Right ventricle myocardium superior (tissue), 1 donor: ENCODE measurements at regions not wholly inside any gene's neighbourhood (a gene's known extent, or its start where the extent isn't known, plus 50 kb on each side); places are given as distances from the start of the nearest gene placed in this dataset.

Experiments used
- ATAC-seq: fragments of 200-7000 bp; cut with Tn5 transposase; one replicate; pipeline ENCODE4 v1.9.1; 2020; ENCODE audit warnings: mild to moderate bottlenecking; ENCODE audit not compliant: poor library complexity
- DNase-seq: peaks from one replicate; pipeline ENCODE4 v3.0.0-alpha.2; 2020
- intact Hi-C: fragments of 100-400 bp; cut with DNase I; formaldehyde crosslinking; loops from one replicate; pipeline ENCODE4 v1.11.2; 2022
- donor health status: DM: no; HTN: yes; CAD: no; lungs with severe emphysema.

- intact Hi-C loops: no loop called here
- ATAC-seq (no peak), DNase-seq (no peak)
Measured at GRCh38 chr13:103542648-103543047, 476.4 kb upstream of the SLC10A2 start.

DNA sequence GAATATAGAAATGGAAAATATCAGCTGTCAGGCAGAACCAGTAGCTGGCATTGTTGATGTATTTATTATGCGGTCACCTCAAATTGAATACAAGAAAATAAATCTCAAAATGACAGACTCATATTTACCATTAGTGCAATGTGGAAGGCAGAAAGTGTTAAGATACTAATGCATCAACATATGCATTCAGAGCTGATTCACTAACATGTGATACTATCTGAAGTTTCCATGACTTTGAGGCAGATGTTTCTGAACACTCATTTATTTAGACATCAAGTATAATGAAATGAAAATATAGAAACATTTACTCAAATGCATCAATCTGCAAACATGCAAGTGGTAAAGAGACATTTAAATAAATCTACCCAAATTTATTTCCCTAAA is 474.2 kb upstream of the SLC10A2 start:
- ATAC-seq (no peak), DNase-seq (no peak)
- intact Hi-C loops: no loop called here

GRCh38 chr13:103539721-103540381 is 473.6 kb upstream of the SLC10A2 start:
- DNase-seq (no peak), ATAC-seq (no peak)
- intact Hi-C loops: no loop called here

- ATAC-seq (peak; percentile 71), DNase-seq (peak; percentile 40)
- intact Hi-C loops: no loop called here
Measured at GRCh38 chr13:103539265-103539664, 473.0 kb upstream of the SLC10A2 start.

- ATAC-seq (no peak), DNase-seq (no peak)
- intact Hi-C loops: no loop called here
Measured at GRCh38 chr13:103537616-103538015, 471.4 kb upstream of the SLC10A2 start.

DNA sequence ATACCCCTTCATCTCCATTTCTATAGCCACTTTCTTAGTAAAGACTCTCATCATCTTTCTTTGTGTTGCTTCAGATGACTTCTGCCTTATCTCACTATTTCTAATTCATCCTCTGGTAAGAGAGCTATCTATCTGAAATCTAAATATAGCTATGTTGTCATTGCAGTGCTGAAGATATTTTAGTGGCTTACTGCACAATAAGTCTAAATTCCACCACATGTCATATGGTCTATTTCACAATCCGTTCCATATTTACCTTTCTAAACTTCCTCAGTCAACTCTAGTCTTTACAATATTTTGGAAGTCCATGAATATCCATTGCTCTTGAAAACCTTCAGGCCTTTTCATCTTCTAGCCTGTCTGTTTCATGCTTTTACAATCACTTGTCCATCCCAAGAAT is 465.1 kb upstream of the SLC10A2 start:
- no peak for DNase-seq
- no peak for ATAC-seq
- intact Hi-C loops: no loop called here

- ATAC-seq (no peak), DNase-seq (no peak)
- intact Hi-C loops: no loop called here
Measured at GRCh38 chr13:103528437-103528836, 462.2 kb upstream of the SLC10A2 start.

DNA sequence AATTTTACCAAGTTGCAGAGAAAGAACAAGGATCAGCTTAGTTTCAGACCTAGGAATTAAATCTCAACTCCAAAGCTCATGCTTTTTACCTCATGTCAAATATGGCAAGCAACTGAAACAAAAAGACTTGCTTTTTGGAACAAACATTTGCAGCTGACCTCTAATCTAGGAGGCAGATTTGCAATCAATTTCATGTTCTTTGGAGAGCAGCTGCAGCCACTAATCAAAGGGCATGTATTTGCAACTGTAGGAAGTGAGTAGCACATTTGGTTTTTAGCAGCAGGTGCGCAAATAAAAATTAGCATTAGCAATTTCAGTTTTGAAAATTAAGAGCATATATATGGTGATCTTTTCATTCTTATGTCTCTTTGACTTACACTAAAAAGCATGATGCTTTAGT is 459.3 kb upstream of the SLC10A2 start:
- no peak for DNase-seq
- ATAC-seq: no peak
- intact Hi-C loops: no loop called here

DNA sequence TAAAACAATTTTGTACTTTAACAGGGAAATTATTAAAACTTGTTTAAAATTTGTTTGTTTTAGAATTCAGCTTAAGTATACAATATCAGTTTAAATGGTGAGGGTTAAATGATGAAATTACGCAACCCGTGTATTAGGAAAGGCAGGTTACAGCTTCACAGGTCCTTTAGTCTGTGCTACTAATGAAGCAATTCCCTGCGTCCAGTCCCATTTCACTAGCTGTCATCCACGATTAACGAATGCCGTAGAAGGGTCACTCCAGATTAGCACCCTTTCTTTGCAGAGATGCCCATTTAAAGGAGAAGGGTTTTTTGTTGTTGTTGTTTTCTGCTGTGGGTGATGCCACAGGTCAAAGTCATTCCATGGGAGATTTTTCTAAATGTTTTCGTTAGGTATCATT is 457.6 kb upstream of the SLC10A2 start:
- ATAC-seq (no peak), DNase-seq (no peak)
- intact Hi-C loops: no loop called here

DNA sequence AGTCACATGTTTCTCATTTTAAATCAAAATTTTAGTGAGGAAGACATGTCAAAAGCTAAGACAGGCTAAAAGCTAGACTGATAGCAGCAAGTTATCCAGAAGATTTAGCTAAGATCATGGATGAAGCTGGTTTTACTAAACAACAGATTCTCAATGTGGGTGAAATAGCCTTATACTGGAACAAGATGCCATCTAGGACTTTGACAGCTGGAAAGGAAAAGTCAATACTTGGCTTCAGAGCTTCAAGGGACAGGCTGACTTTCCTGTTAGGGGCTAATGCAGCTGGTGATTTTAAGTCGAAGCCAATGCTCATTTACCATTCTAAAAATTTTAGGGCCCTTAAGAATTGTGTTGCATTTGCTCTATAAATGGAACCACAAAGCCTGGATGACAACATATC is 455.3 kb upstream of the SLC10A2 start:
- DNase-seq (no peak), ATAC-seq (no peak)
- intact Hi-C loops: no loop called here

GRCh38 chr13:103517768-103518102 is 451.5 kb upstream of the SLC10A2 start:
- no peak for DNase-seq
- ATAC-seq: no peak
- intact Hi-C loops: no loop called here

DNA sequence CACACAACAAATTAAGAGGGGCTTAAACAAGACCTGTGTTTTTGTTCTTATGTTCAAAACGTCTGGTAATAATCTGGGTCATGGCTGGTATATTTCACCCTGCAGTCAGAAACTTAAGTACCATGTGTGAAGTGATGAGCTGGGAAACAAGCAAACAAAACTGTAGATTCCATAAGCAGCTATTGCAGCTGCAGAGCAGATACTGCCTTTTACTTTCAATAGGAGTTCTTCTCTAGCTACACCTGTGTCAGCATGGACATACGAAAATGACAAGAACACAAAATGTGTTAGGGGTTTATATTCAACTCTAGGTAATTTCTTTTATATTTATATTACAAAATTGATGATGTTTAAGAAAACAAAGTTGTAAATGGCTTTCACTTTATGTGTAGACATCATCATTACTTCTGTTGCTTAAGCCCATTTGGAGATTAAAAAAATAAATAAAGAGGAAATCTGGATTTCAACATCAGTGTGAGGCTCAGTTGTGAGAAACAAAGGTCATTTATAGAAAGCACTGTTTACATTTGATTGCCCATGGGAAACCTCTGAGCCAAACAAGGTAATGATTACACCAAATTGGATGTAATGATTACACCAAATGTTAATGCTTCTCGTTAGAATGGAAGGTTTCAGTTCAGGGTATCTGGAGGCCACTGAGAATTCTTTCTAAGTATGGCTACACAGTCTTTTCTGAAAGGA is 451.0 kb upstream of the SLC10A2 start:
- DNase-seq (no peak), ATAC-seq (no peak)
- intact Hi-C loops: no loop called here

GRCh38 chr13:103516015-103516795 is 450.0 kb upstream of the SLC10A2 start:
- no peak for ATAC-seq
- no peak for DNase-seq
- intact Hi-C loops: no loop called here

- ATAC-seq: no peak
- DNase-seq: no peak
- intact Hi-C loops: no loop called here
Measured at GRCh38 chr13:103515410-103515809, 449.2 kb upstream of the SLC10A2 start.

DNA sequence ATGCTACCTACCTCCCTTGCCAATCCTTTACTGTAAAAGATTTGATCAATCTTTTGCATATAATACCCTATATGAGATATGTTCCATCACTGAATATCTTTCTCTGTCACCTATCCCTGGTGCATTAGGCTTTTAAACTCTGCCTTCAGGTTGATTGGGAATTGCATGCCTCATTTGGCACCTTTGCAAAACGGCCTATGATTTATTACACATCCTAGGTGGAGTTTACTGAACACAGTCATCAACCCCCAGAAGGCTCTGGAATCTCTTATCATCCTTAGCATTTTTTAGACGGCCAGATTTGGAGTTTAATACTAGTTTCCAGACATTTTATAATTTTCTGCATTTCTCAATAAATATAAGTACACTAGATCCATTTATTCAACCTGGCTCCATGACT is 448.4 kb upstream of the SLC10A2 start:
- intact Hi-C loops: no loop called here
- no peak for DNase-seq
- ATAC-seq: no peak

- ATAC-seq: no peak
- no peak for DNase-seq
- intact Hi-C loops: no loop called here
Measured at GRCh38 chr13:103514188-103514587, 448.0 kb upstream of the SLC10A2 start.

- ATAC-seq: no peak
- intact Hi-C loops: no loop called here
Measured at GRCh38 chr13:103510007-103510535, 443.9 kb upstream of the SLC10A2 start.

DNA sequence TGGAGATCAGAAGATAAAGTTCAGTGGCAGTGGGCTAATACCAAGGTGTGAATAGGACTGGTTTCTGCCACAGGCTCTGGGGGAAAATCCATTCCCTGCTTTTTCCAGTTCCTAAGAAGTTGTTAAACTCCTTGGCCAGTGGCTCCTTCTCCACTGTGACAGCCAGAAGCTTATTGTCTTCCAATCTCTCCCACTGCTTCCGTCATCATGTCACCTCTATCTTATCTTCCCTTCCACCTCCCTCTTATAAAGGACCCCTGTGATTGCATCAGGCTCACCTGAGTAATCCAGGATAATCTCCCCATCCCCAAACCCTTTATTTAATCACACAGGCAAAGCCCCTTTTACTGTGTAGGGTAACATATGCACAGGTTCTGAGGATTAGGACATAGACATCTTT is 431.2 kb upstream of the SLC10A2 start:
- intact Hi-C loops: no loop called here
- DNase-seq: no peak
- ATAC-seq: no peak

More at GRCh38 chr13:103510007-103510535, 443.9 kb upstream of the SLC10A2 start:
- no peak for DNase-seq

DNA sequence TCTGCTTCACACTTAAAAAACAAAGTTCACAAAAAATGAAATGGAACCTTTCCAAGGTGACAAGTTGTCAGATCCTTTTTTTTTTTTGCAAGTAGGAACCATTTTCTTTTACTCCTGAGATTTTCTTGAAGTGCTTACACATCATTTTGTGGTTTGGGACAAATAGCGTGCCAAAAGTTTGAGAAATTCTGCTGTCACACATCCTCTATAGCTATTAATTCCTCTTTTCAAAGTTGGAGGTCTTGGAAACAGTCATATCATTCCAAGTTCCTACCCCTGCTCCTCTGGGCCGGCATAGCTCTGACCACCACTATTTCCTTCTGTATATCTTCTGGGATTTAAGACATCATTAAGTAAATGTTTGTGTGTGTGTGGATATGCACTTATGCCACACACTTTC is 421.6 kb upstream of the SLC10A2 start:
- intact Hi-C loops: no loop called here
- ATAC-seq (no peak), DNase-seq (no peak)

DNA sequence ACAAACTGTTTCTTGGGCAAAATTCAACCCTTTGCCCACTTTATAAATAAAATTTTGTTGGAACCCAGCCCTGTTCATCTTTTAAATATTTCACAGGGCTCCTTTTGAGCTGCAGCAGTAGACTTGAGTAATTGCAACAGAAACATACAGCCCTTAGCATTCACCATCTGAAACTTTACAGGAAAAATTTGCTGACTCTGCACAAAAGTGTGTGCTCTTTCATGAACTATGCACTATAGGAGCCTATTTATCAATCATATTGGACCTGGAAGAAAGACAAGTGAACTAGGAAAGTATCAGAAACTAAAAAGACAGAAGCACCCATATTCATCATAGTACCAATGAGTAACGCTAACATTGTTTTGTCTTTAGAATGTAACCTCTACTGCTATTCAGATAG is 406.9 kb upstream of the SLC10A2 start:
- DNase-seq: no peak
- ATAC-seq: no peak
- intact Hi-C loops: no loop called here
